GM18867 (cell line): ENCODE measurements at regions not wholly inside any gene's neighbourhood (a gene's known extent, or its start where the extent isn't known, plus 50 kb on each side); places are given as distances from the start of the nearest gene placed in this dataset.

ENCODE experiments used
- ATAC-seq: cut with Tn5 transposase; IDR thresholded peaks from one replicate; pipeline ENCODE4 v1.9.1; 2021; ENCODE audit warnings: mild to moderate bottlenecking, moderate library complexity; ENCODE audit not compliant: unreplicated experiment

DNA sequence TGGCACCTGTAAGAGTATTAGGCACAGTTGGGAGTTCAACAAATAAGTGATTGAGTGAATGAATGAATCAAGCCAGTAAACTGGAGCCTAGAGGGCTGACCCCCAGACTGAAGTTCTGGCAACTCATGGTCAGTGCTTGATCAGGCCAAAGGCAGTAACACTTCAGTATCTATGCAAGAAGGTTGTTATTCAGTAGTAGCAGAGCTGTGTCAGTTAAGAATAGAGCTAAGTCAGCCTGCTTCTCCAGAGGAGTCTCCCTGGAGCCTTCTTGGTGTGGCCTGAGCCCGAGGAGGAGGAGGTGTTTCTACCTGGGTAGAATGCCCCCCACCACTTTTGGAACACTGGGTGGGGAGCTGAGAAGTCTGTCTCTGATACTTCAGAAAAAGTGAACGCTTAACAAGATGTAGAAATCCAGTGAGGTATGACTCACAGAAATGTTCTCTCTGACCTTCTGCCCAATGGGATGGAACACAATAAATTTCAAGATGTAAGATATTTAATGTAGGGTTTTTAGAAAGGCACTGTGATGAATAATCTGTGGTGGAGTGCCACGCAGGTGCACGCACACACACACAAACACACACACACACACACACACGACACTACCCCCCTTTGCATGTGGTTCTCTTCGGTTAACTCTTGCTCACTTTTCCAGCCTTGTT, 219.9 kb downstream of the HIPK3 start:
- no peak for ATAC-seq

- ATAC-seq, result no peak
These were observed 218.8 kb downstream of the HIPK3 start for GRCh38 chr11:33475993-33476392.

DNA sequence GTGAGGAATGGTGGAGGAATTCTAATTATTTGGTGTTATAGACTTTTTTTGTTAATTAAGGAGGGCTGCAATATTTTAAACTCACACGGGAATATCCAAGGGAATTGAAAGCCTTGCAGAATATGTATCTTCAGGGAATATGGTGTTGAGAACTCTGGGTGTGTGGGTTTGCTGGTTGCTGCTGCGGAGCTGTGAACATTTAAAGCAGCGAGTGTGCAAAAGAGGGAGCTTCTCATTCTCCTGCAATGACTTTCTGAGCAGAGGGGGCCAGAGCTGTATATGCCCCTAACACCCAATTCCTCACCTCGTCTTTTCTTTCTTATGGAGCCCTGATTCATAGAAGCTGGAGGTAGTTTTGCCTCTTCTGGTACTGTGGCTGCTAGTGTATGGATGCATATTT, 217.7 kb downstream of the HIPK3 start:
- ATAC-seq, result no peak

DNA sequence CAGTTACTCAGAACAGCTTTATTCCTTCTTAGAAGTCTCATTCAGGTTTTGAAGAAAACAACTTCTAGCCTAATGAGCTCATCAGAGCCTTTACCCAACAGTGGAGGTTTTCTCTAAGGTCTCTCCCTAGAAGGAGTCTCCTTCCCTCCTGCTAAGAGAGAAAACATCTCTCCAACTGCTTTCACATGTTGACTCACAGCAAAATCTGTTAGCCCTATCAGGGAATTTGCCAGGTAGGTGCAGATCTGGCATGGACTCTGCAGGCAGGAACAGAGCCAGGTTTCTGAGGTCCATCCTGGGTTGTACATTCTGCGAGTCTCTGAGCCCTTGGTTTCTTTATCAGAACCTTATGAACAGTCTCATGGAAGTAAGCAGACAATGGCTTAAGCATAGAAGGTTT, 214.4 kb downstream of the HIPK3 start:
- ATAC-seq, result no peak

DNA sequence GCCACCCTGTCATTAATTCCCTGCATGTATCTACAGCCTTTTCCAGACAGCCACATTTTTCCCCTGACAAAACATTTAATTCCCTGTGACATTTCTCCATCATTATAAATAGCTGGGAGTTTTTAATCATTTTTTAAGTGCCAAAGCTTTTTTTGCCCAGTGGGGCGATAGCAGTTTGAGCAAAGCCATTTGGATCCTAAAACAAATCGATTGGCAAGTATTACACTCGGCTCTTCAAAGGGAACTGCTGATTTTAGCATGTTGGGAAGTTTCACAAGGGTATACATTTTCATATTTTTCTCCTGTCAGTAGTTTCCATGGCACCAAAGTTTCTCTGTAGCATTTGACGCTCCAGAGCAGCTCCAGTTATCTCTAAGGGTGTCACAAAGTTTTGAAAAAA, 210.8 kb downstream of the HIPK3 start:
- ATAC-seq, result no peak

- no peak for ATAC-seq
These were observed 205.9 kb downstream of the HIPK3 start for GRCh38 chr11:33463059-33463458.

DNA sequence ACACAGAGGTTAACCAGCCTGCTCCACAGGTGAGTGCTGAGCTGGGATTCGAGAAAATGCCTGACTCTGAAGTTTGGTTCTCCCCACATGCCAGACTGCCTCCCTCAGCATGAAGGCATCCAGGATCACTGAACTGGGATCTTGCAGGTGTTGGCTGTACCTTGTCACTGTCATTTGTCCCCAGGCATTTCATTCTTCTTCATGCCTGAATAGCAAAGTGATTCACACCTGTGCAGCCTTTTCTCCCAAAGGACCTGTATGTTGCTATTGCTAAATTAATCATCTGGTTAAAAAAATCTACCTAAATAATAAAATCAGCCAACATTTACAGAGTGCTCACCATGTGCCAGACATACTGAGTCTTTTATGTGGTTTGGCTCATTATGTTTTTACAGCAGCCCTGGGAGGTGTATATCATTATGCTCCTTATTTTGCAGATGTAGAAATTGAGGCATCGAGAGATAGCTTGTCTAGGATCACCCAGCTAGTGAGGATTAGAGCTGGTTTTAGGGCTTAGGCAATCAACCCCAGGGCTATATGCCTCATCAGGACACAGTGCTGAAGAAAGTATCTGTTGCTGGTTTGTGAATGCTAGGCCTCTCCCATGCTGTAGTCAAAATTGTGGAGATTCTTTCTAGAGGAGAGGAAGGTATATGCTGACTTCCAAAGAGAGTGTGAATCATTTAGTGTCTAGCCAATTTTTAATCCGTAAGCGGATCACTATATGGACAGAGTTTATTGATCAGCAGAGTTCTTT, 204.4 kb downstream of the HIPK3 start:
- no peak for ATAC-seq

- ATAC-seq, result no peak
These were observed 200.8 kb downstream of the HIPK3 start for GRCh38 chr11:33457948-33458347.

DNA sequence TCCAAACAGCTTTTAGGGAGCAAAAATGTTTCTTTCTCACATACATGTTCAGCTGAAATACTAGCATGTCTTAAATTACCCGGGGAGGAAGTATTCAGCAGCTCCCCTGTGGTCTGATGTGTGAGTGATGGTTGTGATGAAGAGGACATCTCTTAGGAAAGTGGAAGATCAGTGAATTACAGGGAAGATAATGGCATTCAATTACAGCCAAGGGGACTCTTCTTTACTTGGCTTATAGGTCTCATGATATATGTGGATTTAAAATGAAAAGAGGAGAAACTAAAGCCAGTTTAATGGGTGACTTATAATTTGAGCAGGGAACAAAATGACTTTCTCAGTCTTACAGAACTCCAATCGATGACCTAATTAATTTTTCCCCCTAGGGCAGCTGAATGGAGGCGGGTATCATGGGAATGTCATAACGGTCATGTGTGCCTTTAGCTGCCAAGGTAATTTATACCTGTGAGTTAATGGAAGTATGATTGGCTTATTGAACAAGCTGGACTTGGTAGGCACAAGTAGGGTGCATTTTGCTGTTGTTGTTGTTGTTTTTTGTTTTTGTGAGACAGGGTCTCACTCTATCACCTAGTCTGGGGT, 198.8 kb downstream of the HIPK3 start:
- no peak for ATAC-seq

DNA sequence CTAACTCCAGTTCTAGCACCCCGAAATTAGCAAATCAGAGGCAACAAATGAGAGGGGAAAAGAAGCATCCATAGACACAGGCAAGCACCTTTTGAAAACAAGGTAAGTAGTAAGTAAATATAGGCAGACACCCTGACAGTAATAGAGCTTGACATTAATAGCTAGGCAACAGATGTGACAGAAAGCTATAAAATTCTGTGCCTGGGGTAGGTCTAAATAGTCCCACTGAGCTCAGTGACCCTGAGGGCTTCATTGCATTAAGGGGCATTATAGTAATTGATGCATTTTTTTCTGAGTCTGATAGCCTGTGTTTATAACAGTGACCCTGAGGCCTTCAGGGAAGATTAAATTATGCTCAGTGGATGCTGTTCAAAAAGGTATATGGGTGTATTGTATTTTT, 197.1 kb downstream of the HIPK3 start:
- no peak for ATAC-seq

DNA sequence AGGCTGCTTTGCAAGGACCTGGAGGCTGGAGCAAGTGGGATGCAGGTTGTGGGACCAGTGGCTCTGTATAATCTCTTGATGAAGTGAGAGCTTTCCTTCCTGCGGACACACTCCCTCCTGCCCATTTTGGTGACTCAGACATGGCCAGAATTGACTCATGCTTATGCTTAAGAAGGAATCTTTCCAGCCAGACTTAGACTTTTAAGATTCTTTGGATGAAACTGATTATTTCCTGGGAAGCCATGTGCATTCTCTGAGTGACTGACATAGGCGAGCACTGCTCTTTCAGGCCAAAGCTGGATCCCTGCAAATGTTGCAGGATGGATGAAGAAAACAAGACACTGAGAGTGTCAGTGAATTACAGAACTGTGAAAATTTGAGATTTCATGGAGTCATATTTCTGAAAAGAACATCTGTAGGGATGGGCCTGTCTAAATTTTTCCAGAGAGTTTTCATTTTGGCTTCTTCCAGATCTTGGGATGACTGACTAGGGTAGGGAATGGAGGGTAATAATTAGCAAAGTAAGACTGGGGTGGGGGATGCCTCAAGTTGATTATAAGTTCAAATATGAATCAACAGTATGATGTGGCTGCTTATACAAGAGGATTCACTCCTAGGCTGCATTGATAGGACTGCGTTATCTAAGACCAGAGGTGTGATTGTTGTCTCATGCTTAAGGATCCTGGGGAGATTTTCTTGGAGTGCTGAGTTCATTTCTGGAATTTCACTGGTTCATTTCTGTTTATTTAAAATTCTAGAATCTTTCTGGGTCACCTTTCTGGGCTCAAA, 195.8 kb downstream of the HIPK3 start:
- no peak for ATAC-seq

- ATAC-seq, result no peak
These were observed 194.2 kb downstream of the HIPK3 start for GRCh38 chr11:33451364-33451763.

DNA sequence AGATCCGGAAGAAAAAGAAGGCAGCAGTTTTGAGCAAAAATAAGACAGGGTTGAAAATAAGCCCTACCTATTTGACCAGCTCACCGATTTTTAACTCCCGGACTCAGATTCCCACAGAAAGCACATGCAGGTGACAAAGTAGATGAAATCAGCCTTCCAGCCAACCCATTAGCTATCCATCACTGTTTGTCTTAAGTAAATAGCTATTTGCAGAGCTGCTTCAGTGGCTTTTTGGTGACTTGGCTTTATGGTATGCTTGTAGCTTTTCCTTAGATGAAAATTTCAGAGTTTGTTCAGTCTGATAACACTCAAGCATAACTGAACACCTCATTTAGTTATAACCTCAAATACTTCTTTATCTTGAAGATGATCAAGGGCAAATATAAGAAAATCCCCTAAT, 192.6 kb downstream of the HIPK3 start:
- ATAC-seq, result no peak

GRCh38 chr11:33448461-33449130, 191.4 kb downstream of the HIPK3 start:
- no peak for ATAC-seq

DNA sequence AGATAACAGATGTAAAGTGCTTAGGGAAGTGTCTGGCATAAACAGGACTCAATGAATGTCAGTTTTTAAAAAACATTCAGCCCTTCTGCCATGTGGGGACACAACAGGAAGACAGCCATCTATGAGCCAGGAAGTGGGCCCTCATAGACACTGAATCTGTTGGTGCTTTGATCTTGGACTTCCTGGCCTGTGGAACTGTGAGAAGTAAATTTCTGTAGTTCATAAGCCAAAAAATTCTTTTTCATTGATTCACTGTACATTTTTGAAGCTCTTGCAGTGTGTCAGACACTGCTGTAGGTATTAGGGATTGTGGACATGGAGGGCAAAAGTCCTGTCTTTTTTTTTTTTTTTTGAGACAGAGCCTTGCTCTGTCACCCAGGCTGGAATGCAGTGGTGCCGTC, 188.6 kb downstream of the HIPK3 start:
- no peak for ATAC-seq

DNA sequence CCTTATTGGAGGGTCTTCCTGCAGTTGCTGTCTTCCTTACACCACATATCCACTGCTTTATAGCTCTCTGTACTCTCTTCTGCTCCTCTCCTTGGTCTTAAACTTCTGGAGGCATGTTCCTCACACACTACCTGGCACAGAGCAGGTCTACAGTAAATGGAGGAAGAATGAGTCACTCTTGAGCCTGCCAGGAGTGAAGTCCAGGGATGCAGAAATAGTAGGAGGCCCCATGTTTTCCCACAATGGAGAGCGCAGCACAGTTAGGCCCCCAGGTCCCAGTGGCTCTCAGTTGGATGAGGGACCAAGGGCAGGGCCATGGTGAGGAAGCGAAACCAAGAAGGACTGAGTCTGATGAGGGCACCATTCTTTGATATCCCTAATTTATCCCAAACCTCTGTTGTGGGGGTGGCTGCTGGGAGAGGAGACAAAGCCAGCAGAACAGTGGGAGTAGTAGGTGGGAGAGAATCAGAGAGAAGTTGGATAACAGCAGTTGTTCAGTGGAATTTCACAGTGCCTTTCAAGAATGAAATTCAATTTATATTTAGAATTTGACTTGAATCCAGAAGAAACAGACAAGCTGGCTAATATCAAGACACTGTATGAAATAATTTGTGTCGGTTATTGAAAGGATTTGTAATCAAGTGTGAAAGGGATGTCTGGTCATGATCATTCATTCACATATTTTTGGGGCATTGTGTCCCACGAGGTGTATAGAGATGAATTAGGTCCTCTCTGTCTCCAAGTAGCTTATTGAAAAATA, 187.8 kb downstream of the HIPK3 start:
- ATAC-seq, result no peak

GRCh38 chr11:33443684-33444083, 186.5 kb downstream of the HIPK3 start:
- ATAC-seq, result no peak

GRCh38 chr11:33438301-33438700, 181.1 kb downstream of the HIPK3 start:
- ATAC-seq, result no peak

DNA sequence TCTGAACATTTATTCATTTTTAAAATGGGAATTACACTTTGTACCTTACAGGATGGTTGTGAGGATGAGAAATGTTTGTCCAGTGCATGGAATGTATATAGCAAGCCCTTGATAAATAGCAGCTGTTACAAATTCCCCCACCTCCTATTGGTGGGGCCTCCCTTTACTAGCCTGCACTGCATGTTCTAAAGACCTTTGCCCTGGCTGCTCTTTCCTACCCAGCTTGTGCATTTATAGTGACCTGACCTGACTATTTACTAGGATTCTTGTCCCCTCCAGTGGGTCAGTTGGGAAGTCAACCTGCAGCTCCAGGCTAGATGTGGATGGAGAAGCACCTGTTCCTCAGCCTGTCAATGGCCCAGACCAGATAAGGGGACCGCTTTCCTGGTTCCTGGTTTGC, 180.3 kb downstream of the HIPK3 start:
- no peak for ATAC-seq

DNA sequence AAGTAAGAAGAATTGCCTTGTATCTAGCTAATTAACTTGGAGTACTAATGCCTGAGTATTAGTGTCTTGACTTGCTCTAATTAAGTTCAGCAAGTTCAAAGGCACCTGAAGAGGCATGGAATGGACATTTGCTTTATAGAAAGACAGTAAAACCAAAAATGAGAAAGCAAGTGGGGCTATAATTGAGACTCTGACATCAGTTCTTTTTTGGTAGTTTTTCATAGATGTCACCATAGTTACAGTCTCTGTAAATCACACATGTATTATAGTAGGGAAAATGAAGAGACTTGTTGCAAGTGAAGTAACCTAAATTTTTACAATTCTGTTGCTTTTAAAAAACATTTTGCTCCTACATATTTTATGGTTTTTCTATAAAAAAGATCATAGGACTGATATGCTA, 178.0 kb downstream of the HIPK3 start:
- ATAC-seq, result no peak
